Loucy (cell line): ENCODE measurements at regions not wholly inside any gene's neighbourhood (a gene's known extent, or its start where the extent isn't known, plus 50 kb on each side); places are given as distances from the start of the nearest gene placed in this dataset.

Experiments used
- H2AFZ ChIP-seq: fragments of 200-600 bp; sonication (generic); 2 replicates; pipeline ENCODE4 v1.6.0; 2016; ENCODE audit warnings: antibody characterized with exemption, mild to moderate bottlenecking, low read length, moderate library complexity
- H3F3A ChIP-seq: fragments of 200-600 bp; 2 replicates; pipeline ENCODE4 v1.6.0; 2016; ENCODE audit warnings: antibody characterized with exemption, low read depth, mild to moderate bottlenecking
- H3K27me3 ChIP-seq: fragments of 200-600 bp; sonication (generic); 2 replicates; pipeline ENCODE4 v1.6.1; 2014; ENCODE audit warnings: low read length, mild to moderate bottlenecking; ENCODE audit not compliant: insufficient read depth, poor library complexity, severe bottlenecking
- H3K36me3 ChIP-seq: fragments of 200-600 bp; sonication (generic); 2 replicates; pipeline ENCODE4 v1.6.1; 2016; ENCODE audit warnings: low read length; ENCODE audit not compliant: insufficient read depth
- H3K4me1 ChIP-seq: fragments of 200-600 bp; sonication (generic); 2 replicates; pipeline ENCODE4 v1.5.1; 2014; ENCODE audit warnings: low read length, mild to moderate bottlenecking; ENCODE audit not compliant: insufficient read depth, poor library complexity, severe bottlenecking
- H3K4me2 ChIP-seq: fragments of 200-600 bp; sonication (generic); 2 replicates; pipeline ENCODE4 v1.6.0; 2014; ENCODE audit warnings: antibody characterized with exemption, low read length, low read depth, mild to moderate bottlenecking; ENCODE audit not compliant: poor library complexity, severe bottlenecking
- H3K4me3 ChIP-seq: fragments of 200-600 bp; sonication (generic); 2 replicates; pipeline ENCODE4 v1.5.1; 2014; ENCODE audit warnings: low read length, mild to moderate bottlenecking, mixed read lengths; ENCODE audit not compliant: poor library complexity, severe bottlenecking
- H3K79me2 ChIP-seq: fragments of 200-600 bp; sonication (generic); 2 replicates; pipeline ENCODE4 v1.6.1; 2014; ENCODE audit warnings: low read length; ENCODE audit not compliant: insufficient read depth
- H3K9ac ChIP-seq: fragments of 200-600 bp; sonication (generic); 2 replicates; pipeline ENCODE4 v1.6.0; 2014; ENCODE audit warnings: mild to moderate bottlenecking, low read depth, low read length, moderate library complexity; ENCODE audit not compliant: poor library complexity, severe bottlenecking
- H3K9me2 ChIP-seq: fragments of 200-600 bp; sonication (generic); replicated peaks from 2 replicates; pipeline ENCODE4 v1.6.1; 2016; ENCODE audit warnings: low read depth, low read length, mixed read lengths
- H3K9me3 ChIP-seq: fragments of 200-600 bp; sonication (generic); 2 replicates; pipeline ENCODE4 v1.6.1; 2014; ENCODE audit warnings: mild to moderate bottlenecking, antibody characterized with exemption, low read length, low read depth; ENCODE audit not compliant: insufficient read depth
- H4K20me1 ChIP-seq: fragments of 200-600 bp; sonication (generic); 2 replicates; pipeline ENCODE4 v1.6.0; 2014; ENCODE audit warnings: antibody characterized with exemption, low read length, mild to moderate bottlenecking; ENCODE audit not compliant: insufficient read depth, poor library complexity, severe bottlenecking
- EZH2phosphoT487 ChIP-seq: fragments of 200-600 bp; IDR thresholded peaks from 2 replicates; pipeline ENCODE4 v1.6.1; 2018; ENCODE audit warnings: antibody characterized with exemption, mild to moderate bottlenecking, moderate library complexity, borderline replicate concordance
- TF ChIP-seq, protein P1 (sequence below): fragments of 200-600 bp; sonication (generic); conservative IDR thresholded peaks from 2 replicates; pipeline ENCODE4 v1.5.1; 2014; ENCODE audit warnings: mild to moderate bottlenecking, antibody characterized with exemption, low read length

GRCh38 chr3:18679238-18679637 lies 254.1 kb upstream of the SATB1 start:
- no peak overlapping the region for H3K9ac ChIP-seq
- TF ChIP-seq, protein P1, sequence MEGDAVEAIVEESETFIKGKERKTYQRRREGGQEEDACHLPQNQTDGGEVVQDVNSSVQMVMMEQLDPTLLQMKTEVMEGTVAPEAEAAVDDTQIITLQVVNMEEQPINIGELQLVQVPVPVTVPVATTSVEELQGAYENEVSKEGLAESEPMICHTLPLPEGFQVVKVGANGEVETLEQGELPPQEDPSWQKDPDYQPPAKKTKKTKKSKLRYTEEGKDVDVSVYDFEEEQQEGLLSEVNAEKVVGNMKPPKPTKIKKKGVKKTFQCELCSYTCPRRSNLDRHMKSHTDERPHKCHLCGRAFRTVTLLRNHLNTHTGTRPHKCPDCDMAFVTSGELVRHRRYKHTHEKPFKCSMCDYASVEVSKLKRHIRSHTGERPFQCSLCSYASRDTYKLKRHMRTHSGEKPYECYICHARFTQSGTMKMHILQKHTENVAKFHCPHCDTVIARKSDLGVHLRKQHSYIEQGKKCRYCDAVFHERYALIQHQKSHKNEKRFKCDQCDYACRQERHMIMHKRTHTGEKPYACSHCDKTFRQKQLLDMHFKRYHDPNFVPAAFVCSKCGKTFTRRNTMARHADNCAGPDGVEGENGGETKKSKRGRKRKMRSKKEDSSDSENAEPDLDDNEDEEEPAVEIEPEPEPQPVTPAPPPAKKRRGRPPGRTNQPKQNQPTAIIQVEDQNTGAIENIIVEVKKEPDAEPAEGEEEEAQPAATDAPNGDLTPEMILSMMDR: no peak
- TF ChIP-seq EZH2phosphoT487: no peak
- H3K4me3 ChIP-seq: no peak overlapping the region
- peaks cover 4% of the 10 kb centered on the region; the same call in 1 of the 2 replicates for H3K9me3 ChIP-seq
- no peak overlapping the region for H2AFZ ChIP-seq
- no peaks in the 10 kb centered on the region for H3K27me3 ChIP-seq
- H3K4me1 ChIP-seq: no peaks in the 10 kb centered on the region
- H3K36me3 ChIP-seq: no peaks in the 10 kb centered on the region
- H3F3A ChIP-seq: no peaks in the 10 kb centered on the region
- H3K9me2 ChIP-seq: no peaks in the 10 kb centered on the region
- no peak overlapping the region for H3K4me2 ChIP-seq
- H4K20me1 ChIP-seq: no peaks in the 10 kb centered on the region
- H3K79me2 ChIP-seq: no peaks in the 10 kb centered on the region

DNA sequence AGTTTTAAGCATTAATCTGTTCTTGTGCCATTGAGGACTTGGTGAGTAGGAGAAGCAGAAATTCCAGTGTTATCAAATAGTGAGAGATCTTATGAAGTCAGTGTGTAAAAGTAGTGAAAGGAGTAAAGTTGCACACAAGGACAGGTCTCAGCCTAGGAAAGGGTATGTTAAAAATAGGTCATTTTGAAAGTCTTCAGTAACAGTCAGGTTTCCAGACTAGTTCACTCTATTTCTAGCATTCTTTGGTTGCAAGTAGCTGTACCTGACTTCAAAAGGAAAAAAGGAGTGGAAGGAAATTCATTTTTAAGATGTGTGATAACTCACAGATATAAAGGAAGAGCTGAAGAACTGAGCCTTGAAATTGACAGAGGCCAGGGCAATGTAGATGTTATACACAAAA lies 250.1 kb upstream of the SATB1 start:
- H3K4me2 ChIP-seq: no peak overlapping the region
- no peak overlapping the region for H2AFZ ChIP-seq
- no peaks in the 10 kb centered on the region for H3K36me3 ChIP-seq
- H3F3A ChIP-seq: no peaks in the 10 kb centered on the region
- H3K4me3 ChIP-seq: no peak overlapping the region
- H4K20me1 ChIP-seq: no peaks in the 10 kb centered on the region
- H3K9me2 ChIP-seq: no peaks in the 10 kb centered on the region
- H3K4me1 ChIP-seq: no peaks in the 10 kb centered on the region
- H3K9me3 ChIP-seq: no peaks in the 10 kb centered on the region
- no peak overlapping the region for H3K9ac ChIP-seq
- H3K27me3 ChIP-seq: no peaks in the 10 kb centered on the region
- TF ChIP-seq EZH2phosphoT487: no peak
- TF ChIP-seq, protein P1: no peak
- H3K79me2 ChIP-seq: no peaks in the 10 kb centered on the region

- H4K20me1 ChIP-seq: no peaks in the 10 kb centered on the region
- no peaks in the 10 kb centered on the region for H3K9me3 ChIP-seq
- no peak overlapping the region for H2AFZ ChIP-seq
- H3K9ac ChIP-seq: no peak overlapping the region
- H3K27me3 ChIP-seq: no peaks in the 10 kb centered on the region
- no peak for TF ChIP-seq EZH2phosphoT487
- TF ChIP-seq, protein P1: no peak
- no peaks in the 10 kb centered on the region for H3F3A ChIP-seq
- no peaks in the 10 kb centered on the region for H3K4me1 ChIP-seq
- no peaks in the 10 kb centered on the region for H3K79me2 ChIP-seq
- H3K36me3 ChIP-seq: no peaks in the 10 kb centered on the region
- H3K4me3 ChIP-seq: no peak overlapping the region
- H3K4me2 ChIP-seq: no peak overlapping the region
- no peaks in the 10 kb centered on the region for H3K9me2 ChIP-seq
Measured at GRCh38 chr3:18672561-18672960, 247.4 kb upstream of the SATB1 start.
